ENCODE measurements at regions not wholly inside any gene's neighbourhood (a gene's known extent, or its start where the extent isn't known, plus 50 kb on each side); places are given as distances from the start of the nearest gene placed in this dataset.

GRCh38 chr3:187921391-187922074 lies 176.3 kb upstream of the BCL6 start:
- TF ChIP-seq ZNF274 (IDR thresholded peaks at IDR 0.05; ENCODE audit: low read depth, low read length) (no peak), YY1 (IDR thresholded peaks at IDR 0.05; ENCODE audit: insufficient read depth, insufficient read length) (no peak), SUZ12 (IDR thresholded peaks at IDR 0.05; ENCODE audit: extremely low read depth, insufficient read depth, insufficient read length) (no peak)
